ENCODE measurements at regions not wholly inside any gene's neighbourhood (a gene's known extent, or its start where the extent isn't known, plus 50 kb on each side); places are given as distances from the start of the nearest gene placed in this dataset.

GRCh38 chr10:60578217-60578616 lies 188.5 kb upstream of the ANK3 start:
- FAIRE-seq (no peak), DNase-seq (ENCODE audit: insufficient read length, low spot score) (no peak)
- TF ChIP-seq TAF1 (IDR thresholded peaks at IDR 0.05; ENCODE audit: low read depth, low read length) = no peak
- no peak for TF ChIP-seq PAX5 (IDR thresholded peaks at IDR 0.05; ENCODE audit: insufficient read depth, low read length, severe bottlenecking)
- TF ChIP-seq POU2F2 (IDR thresholded peaks at IDR 0.05; ENCODE audit: low read depth, low read length) = no peak
- no peak for TF ChIP-seq POLR2AphosphoS5 (IDR thresholded peaks at IDR 0.05; ENCODE audit: low read depth, low read length)
- no peak for TF ChIP-seq SPI1 (IDR thresholded peaks at IDR 0.05; ENCODE audit: low read depth, low read length)

GRCh38 chr10:60576130-60577069 lies 186.7 kb upstream of the ANK3 start:
- FAIRE-seq (no peak), DNase-seq (ENCODE audit: insufficient read length, low spot score) (no peak)
- TF ChIP-seq PAX5 (IDR thresholded peaks at IDR 0.05; ENCODE audit: insufficient read depth, low read length, severe bottlenecking) = no peak
- no peak for TF ChIP-seq POLR2A (IDR thresholded peaks at IDR 0.05; ENCODE audit: low read depth, low read length)
- no peak for TF ChIP-seq POU2F2 (IDR thresholded peaks at IDR 0.05; ENCODE audit: low read depth, low read length)
- TF ChIP-seq SPI1 (IDR thresholded peaks at IDR 0.05; ENCODE audit: low read depth, low read length) = no peak
- no peak for TF ChIP-seq TAF1 (IDR thresholded peaks at IDR 0.05; ENCODE audit: low read depth, low read length)
- no peak for TF ChIP-seq POLR2AphosphoS5 (IDR thresholded peaks at IDR 0.05; ENCODE audit: low read depth, low read length)

- TF ChIP-seq POLR2A (IDR thresholded peaks at IDR 0.05; ENCODE audit: low read depth, low read length) (no peak), PAX5 (IDR thresholded peaks at IDR 0.05; ENCODE audit: insufficient read depth, low read length, severe bottlenecking) (no peak), POLR2AphosphoS5 (IDR thresholded peaks at IDR 0.05; ENCODE audit: low read depth, low read length) (no peak), TAF1 (IDR thresholded peaks at IDR 0.05; ENCODE audit: low read depth, low read length) (no peak), POU2F2 (IDR thresholded peaks at IDR 0.05; ENCODE audit: low read depth, low read length) (no peak), SPI1 (IDR thresholded peaks at IDR 0.05; ENCODE audit: low read depth, low read length) (no peak)
- FAIRE-seq = no peak
- no peak for DNase-seq (ENCODE audit: insufficient read length, low spot score)
These were observed 185.4 kb upstream of the ANK3 start for GRCh38 chr10:60575105-60575504.

- DNase-seq (ENCODE audit: insufficient read length, low spot score) (no peak), FAIRE-seq (no peak)
- TF ChIP-seq TAF1 (IDR thresholded peaks at IDR 0.05; ENCODE audit: low read depth, low read length) (no peak), SPI1 (IDR thresholded peaks at IDR 0.05; ENCODE audit: low read depth, low read length) (no peak), POU2F2 (IDR thresholded peaks at IDR 0.05; ENCODE audit: low read depth, low read length) (no peak), POLR2A (IDR thresholded peaks at IDR 0.05; ENCODE audit: low read depth, low read length) (no peak), POLR2AphosphoS5 (IDR thresholded peaks at IDR 0.05; ENCODE audit: low read depth, low read length) (no peak), PAX5 (IDR thresholded peaks at IDR 0.05; ENCODE audit: insufficient read depth, low read length, severe bottlenecking) (no peak)
These were observed 184.7 kb upstream of the ANK3 start for GRCh38 chr10:60574388-60574787.

- DNase-seq (ENCODE audit: insufficient read length, low spot score) (no peak), FAIRE-seq (no peak)
- TF ChIP-seq POLR2A (IDR thresholded peaks at IDR 0.05; ENCODE audit: low read depth, low read length) = no peak
- TF ChIP-seq POLR2AphosphoS5 (IDR thresholded peaks at IDR 0.05; ENCODE audit: low read depth, low read length) = no peak
- TF ChIP-seq TAF1 (IDR thresholded peaks at IDR 0.05; ENCODE audit: low read depth, low read length) = no peak
- no peak for TF ChIP-seq POU2F2 (IDR thresholded peaks at IDR 0.05; ENCODE audit: low read depth, low read length)
- TF ChIP-seq PAX5 (IDR thresholded peaks at IDR 0.05; ENCODE audit: insufficient read depth, low read length, severe bottlenecking) = no peak
- no peak for TF ChIP-seq SPI1 (IDR thresholded peaks at IDR 0.05; ENCODE audit: low read depth, low read length)
These were observed 183.7 kb upstream of the ANK3 start for GRCh38 chr10:60573336-60573735.

GRCh38 chr10:60572511-60573194 lies 183.0 kb upstream of the ANK3 start:
- no peak for DNase-seq (ENCODE audit: insufficient read length, low spot score)

GRCh38 chr10:60570896-60571295 lies 181.2 kb upstream of the ANK3 start:
- no peak for DNase-seq (ENCODE audit: insufficient read length, low spot score)
- TF ChIP-seq PAX5 (IDR thresholded peaks at IDR 0.05; ENCODE audit: insufficient read depth, low read length, severe bottlenecking) (no peak), POLR2A (IDR thresholded peaks at IDR 0.05; ENCODE audit: low read depth, low read length) (no peak), POLR2AphosphoS5 (IDR thresholded peaks at IDR 0.05; ENCODE audit: low read depth, low read length) (no peak)
- FAIRE-seq = no peak

More at GRCh38 chr10:60572511-60573194, 183.0 kb upstream of the ANK3 start:
- TF ChIP-seq POU2F2 (IDR thresholded peaks at IDR 0.05; ENCODE audit: low read depth, low read length) (no peak), POLR2A (IDR thresholded peaks at IDR 0.05; ENCODE audit: low read depth, low read length) (no peak), SPI1 (IDR thresholded peaks at IDR 0.05; ENCODE audit: low read depth, low read length) (no peak), POLR2AphosphoS5 (IDR thresholded peaks at IDR 0.05; ENCODE audit: low read depth, low read length) (no peak), TAF1 (IDR thresholded peaks at IDR 0.05; ENCODE audit: low read depth, low read length) (no peak), PAX5 (IDR thresholded peaks at IDR 0.05; ENCODE audit: insufficient read depth, low read length, severe bottlenecking) (no peak)
- no peak for FAIRE-seq

GRCh38 chr10:60570272-60570865 lies 180.7 kb upstream of the ANK3 start:
- DNase-seq (ENCODE audit: insufficient read length, low spot score) (no peak), FAIRE-seq (no peak)
- TF ChIP-seq POU2F2 (IDR thresholded peaks at IDR 0.05; ENCODE audit: low read depth, low read length) (no peak), POLR2AphosphoS5 (IDR thresholded peaks at IDR 0.05; ENCODE audit: low read depth, low read length) (no peak), SPI1 (IDR thresholded peaks at IDR 0.05; ENCODE audit: low read depth, low read length) (no peak), PAX5 (IDR thresholded peaks at IDR 0.05; ENCODE audit: insufficient read depth, low read length, severe bottlenecking) (no peak), POLR2A (IDR thresholded peaks at IDR 0.05; ENCODE audit: low read depth, low read length) (no peak), TAF1 (IDR thresholded peaks at IDR 0.05; ENCODE audit: low read depth, low read length) (no peak)

- no peak for DNase-seq (ENCODE audit: insufficient read length, low spot score)
- no peak for TF ChIP-seq PAX5 (IDR thresholded peaks at IDR 0.05; ENCODE audit: insufficient read depth, low read length, severe bottlenecking)
- no peak for TF ChIP-seq POU2F2 (IDR thresholded peaks at IDR 0.05; ENCODE audit: low read depth, low read length)
- no peak for TF ChIP-seq POLR2A (IDR thresholded peaks at IDR 0.05; ENCODE audit: low read depth, low read length)
- TF ChIP-seq POLR2AphosphoS5 (IDR thresholded peaks at IDR 0.05; ENCODE audit: low read depth, low read length) = no peak
- no peak for TF ChIP-seq SPI1 (IDR thresholded peaks at IDR 0.05; ENCODE audit: low read depth, low read length)
- no peak for TF ChIP-seq TAF1 (IDR thresholded peaks at IDR 0.05; ENCODE audit: low read depth, low read length)
- FAIRE-seq = no peak
These were observed 180.0 kb upstream of the ANK3 start for GRCh38 chr10:60569681-60570080.

All from GM12891 (cell line).